Liver (tissue), 8 donors: ENCODE measurements at regions not wholly inside any gene's neighbourhood (a gene's known extent, or its start where the extent isn't known, plus 50 kb on each side); places are given as distances from the start of the nearest gene placed in this dataset.

ENCODE experiments used
- DNase-seq: peaks from one replicate; pipeline ENCODE4 v3.0.0-alpha.2; 2017; ENCODE audit warnings: low spot score
- H3K27ac ChIP-seq, 2 donors: one replicate each; pipeline ENCODE4 v1.7.0; 2013; ENCODE audit warnings: inconsistent platforms in 2 of 2, low read length in 2 of 2, control low read depth in 1 of 2, low read depth in 1 of 2, mild to moderate bottlenecking in 1 of 2
- H3K27me3 ChIP-seq, 4 donors: one replicate each; pipeline versions ENCODE4 v1.6.1 to v1.7.0; 2013; ENCODE audit warnings: low read length in 3 of 4, inconsistent platforms in 1 of 4, mild to moderate bottlenecking in 1 of 4, moderate library complexity in 1 of 4; ENCODE audit not compliant: control insufficient read depth in 4 of 4, insufficient read depth in 4 of 4
- H3K36me3 ChIP-seq, 4 donors: one replicate each; pipeline versions ENCODE4 v1.6.1 to v1.7.0; 2013; ENCODE audit warnings: low read length in 3 of 4, mild to moderate bottlenecking in 3 of 4, low read depth in 1 of 4, moderate library complexity in 1 of 4; ENCODE audit not compliant: control insufficient read depth in 4 of 4, insufficient read depth in 3 of 4
- H3K4me1 ChIP-seq, 4 donors: one replicate each; pipeline versions ENCODE4 v1.6.1 to v1.7.0; 2013; ENCODE audit warnings: low read length in 3 of 4, mild to moderate bottlenecking in 3 of 4, moderate library complexity in 1 of 4; ENCODE audit not compliant: control insufficient read depth in 4 of 4, insufficient read depth in 4 of 4
- H3K4me3 ChIP-seq, 3 donors: one replicate each; pipeline versions ENCODE4 v1.6.1 to v1.7.0; 2013; ENCODE audit warnings: low read length in 3 of 3, control low read depth in 1 of 3, low read depth in 1 of 3, mild to moderate bottlenecking in 1 of 3
- H3K9ac ChIP-seq, 2 donors: one replicate each; pipeline ENCODE4 v1.7.0; 2013; ENCODE audit warnings: low read length in 2 of 2, mild to moderate bottlenecking in 2 of 2, moderate library complexity in 2 of 2, control low read depth in 1 of 2, low read depth in 1 of 2
- H3K9me3 ChIP-seq, 4 donors: one replicate each; pipeline versions ENCODE4 v1.6.1 to v1.7.0; 2013; ENCODE audit warnings: low read length in 3 of 4; ENCODE audit not compliant: control insufficient read depth in 4 of 4
- ATF3 ChIP-seq: IDR thresholded peaks from 2 replicates; pipeline ENCODE4 v1.6.1; 2016; ENCODE audit warnings: antibody characterized with exemption
- CTCF ChIP-seq: fragments of 150-350 bp; IDR thresholded peaks from 2 replicates; pipeline ENCODE4 v1.5.1; 2017; ENCODE audit warnings: improper control_type of control experiment, low read depth, low read length; ENCODE audit not compliant: missing input control
- EGR1 ChIP-seq, 2 donors: IDR thresholded peaks; 2 replicates each; pipeline ENCODE4 v1.6.1; 2016 to 2018; ENCODE audit warnings: antibody characterized with exemption in 2 of 2, low read depth in 2 of 2
- FOXA1 ChIP-seq: IDR thresholded peaks from 2 replicates; pipeline ENCODE4 v1.6.1; 2016; ENCODE audit warnings: antibody characterized with exemption
- FOXA2 ChIP-seq: IDR thresholded peaks from 2 replicates; pipeline ENCODE4 v1.6.1; 2016; ENCODE audit warnings: antibody characterized with exemption
- GABPA ChIP-seq, 2 donors: IDR thresholded peaks in 1 of 2; conservative IDR thresholded peaks in 1 of 2; 2 replicates each; pipeline ENCODE4 v1.6.1; 2016; ENCODE audit warnings: antibody characterized with exemption in 2 of 2, mild to moderate bottlenecking in 1 of 2, moderate library complexity in 1 of 2
- HNF4A ChIP-seq, 2 donors: conservative IDR thresholded peaks; 2 replicates each; pipeline ENCODE4 v1.6.1; 2016; ENCODE audit warnings: antibody characterized with exemption in 2 of 2, mild to moderate bottlenecking in 2 of 2
- HNF4G ChIP-seq: IDR thresholded peaks from 2 replicates; pipeline ENCODE4 v1.6.1; 2016; ENCODE audit warnings: antibody characterized with exemption
- JUND ChIP-seq, 2 donors: IDR thresholded peaks; 2 replicates each; pipeline ENCODE4 v1.6.1; 2016; ENCODE audit warnings: antibody characterized with exemption in 2 of 2
- NR2F2 ChIP-seq: IDR thresholded peaks from 2 replicates; pipeline ENCODE4 v1.6.1; 2016; ENCODE audit warnings: antibody characterized with exemption
- RAD21 ChIP-seq, 2 donors: IDR thresholded peaks; 2 replicates each; pipeline ENCODE4 v1.6.1; 2016; ENCODE audit warnings: antibody characterized with exemption in 2 of 2, mild to moderate bottlenecking in 2 of 2
- RXRA ChIP-seq, 2 donors: IDR thresholded peaks; 2 replicates each; pipeline ENCODE4 v1.6.1; 2017 to 2018; ENCODE audit warnings: antibody characterized with exemption in 2 of 2, mild to moderate bottlenecking in 1 of 2
- SP1 ChIP-seq: IDR thresholded peaks from 2 replicates; pipeline ENCODE4 v1.6.1; 2018; ENCODE audit warnings: antibody characterized with exemption, mild to moderate bottlenecking
- TAF1 ChIP-seq: conservative IDR thresholded peaks from 2 replicates; pipeline ENCODE4 v1.6.1; 2016; ENCODE audit warnings: antibody characterized with exemption, mild to moderate bottlenecking
- YY1 ChIP-seq: IDR thresholded peaks from 2 replicates; pipeline ENCODE4 v1.6.1; 2016; ENCODE audit warnings: antibody characterized with exemption, mild to moderate bottlenecking
- ZBTB33 ChIP-seq: IDR thresholded peaks from 2 replicates; pipeline ENCODE4 v1.6.1; 2016; ENCODE audit warnings: antibody characterized with exemption
- WGBS: extraction: QIAGEN DNeasy Blood & Tissue Kit; methylation state at CpG from one replicate; pipeline ENCODE4 v1.1.7; 2013; 5-methylcytosine and 5-hydroxymethylcytosine counted together
- TF ChIP-seq, protein P1 (sequence below): IDR thresholded peaks from 2 replicates; pipeline ENCODE4 v1.6.1; 2016; ENCODE audit warnings: antibody characterized with exemption, mild to moderate bottlenecking
- TF ChIP-seq, protein P2 (sequence below): IDR thresholded peaks from 2 replicates; pipeline ENCODE4 v1.6.1; 2016; ENCODE audit warnings: antibody characterized with exemption
- donor health status: healthy.
- donor health status: healthy.
- donor health status: healthy.
- donor health status: healthy.
- donor health status: healthy.

- Histone ChIP-seq H3K9ac (no peak overlapping the region), H3K4me1 (peaks cover 0 to 1% (median 0%) of the 10 kb centered on the region in 4 donors), H3K9me3 (no peaks in the 10 kb centered on the region), H3K27me3 (no peaks in the 10 kb centered on the region), H3K36me3 (no peaks in the 10 kb centered on the region), H3K4me3 (no peak overlapping the region), H3K27ac (no peak overlapping the region)
- DNase-seq, result no peak
- 93% methylated on average over 2 of the region's 2 CpGs for WGBS
- TF ChIP-seq JUND (IDR thresholded peaks at IDR 0.05) (no peak), NR2F2 (no peak), FOXA1 (no peak), TAF1 (no peak), HNF4A (conservative IDR thresholded peaks at IDR 0.05) (no peak), HNF4G (no peak), ATF3 (no peak), YY1 (no peak), EGR1 (IDR thresholded peaks at IDR 0.05; ENCODE audit: low read depth in 2 of 2) (no peak), ZBTB33 (no peak), GABPA (IDR thresholded peaks at IDR 0.05 in 1 of 2, conservative IDR thresholded peaks at IDR 0.05 in 1 of 2) (no peak), SP1 (no peak), CTCF (no peak), RAD21 (IDR thresholded peaks at IDR 0.05) (no peak), FOXA2 (no peak), RXRA (IDR thresholded peaks at IDR 0.05) (no peak)
- TF ChIP-seq, protein P1, sequence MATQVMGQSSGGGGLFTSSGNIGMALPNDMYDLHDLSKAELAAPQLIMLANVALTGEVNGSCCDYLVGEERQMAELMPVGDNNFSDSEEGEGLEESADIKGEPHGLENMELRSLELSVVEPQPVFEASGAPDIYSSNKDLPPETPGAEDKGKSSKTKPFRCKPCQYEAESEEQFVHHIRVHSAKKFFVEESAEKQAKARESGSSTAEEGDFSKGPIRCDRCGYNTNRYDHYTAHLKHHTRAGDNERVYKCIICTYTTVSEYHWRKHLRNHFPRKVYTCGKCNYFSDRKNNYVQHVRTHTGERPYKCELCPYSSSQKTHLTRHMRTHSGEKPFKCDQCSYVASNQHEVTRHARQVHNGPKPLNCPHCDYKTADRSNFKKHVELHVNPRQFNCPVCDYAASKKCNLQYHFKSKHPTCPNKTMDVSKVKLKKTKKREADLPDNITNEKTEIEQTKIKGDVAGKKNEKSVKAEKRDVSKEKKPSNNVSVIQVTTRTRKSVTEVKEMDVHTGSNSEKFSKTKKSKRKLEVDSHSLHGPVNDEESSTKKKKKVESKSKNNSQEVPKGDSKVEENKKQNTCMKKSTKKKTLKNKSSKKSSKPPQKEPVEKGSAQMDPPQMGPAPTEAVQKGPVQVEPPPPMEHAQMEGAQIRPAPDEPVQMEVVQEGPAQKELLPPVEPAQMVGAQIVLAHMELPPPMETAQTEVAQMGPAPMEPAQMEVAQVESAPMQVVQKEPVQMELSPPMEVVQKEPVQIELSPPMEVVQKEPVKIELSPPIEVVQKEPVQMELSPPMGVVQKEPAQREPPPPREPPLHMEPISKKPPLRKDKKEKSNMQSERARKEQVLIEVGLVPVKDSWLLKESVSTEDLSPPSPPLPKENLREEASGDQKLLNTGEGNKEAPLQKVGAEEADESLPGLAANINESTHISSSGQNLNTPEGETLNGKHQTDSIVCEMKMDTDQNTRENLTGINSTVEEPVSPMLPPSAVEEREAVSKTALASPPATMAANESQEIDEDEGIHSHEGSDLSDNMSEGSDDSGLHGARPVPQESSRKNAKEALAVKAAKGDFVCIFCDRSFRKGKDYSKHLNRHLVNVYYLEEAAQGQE, result no peak
- TF ChIP-seq, protein P2, sequence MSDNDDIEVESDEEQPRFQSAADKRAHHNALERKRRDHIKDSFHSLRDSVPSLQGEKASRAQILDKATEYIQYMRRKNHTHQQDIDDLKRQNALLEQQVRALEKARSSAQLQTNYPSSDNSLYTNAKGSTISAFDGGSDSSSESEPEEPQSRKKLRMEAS, result no peak
Measured at GRCh38 chr2:149670086-149670485, 82.5 kb upstream of the MMADHC start.
